Activated naive CD4-positive, alpha-beta T cell treated with anti-CD3 and anti-CD28 coated beads, Interleukin-2, amount 50 U/mL, for 24 hours (primary cell): ENCODE measurements at regions not wholly inside any gene's neighbourhood (a gene's known extent, or its start where the extent isn't known, plus 50 kb on each side); places are given as distances from the start of the nearest gene placed in this dataset.

Source experiments
- H3K27ac Mint-ChIP-seq: one replicate; pipeline ENCODE4 v1.8.0; 2021; ENCODE audit warnings: mild to moderate bottlenecking, mixed read lengths
- H3K27me3 Mint-ChIP-seq: one replicate; pipeline ENCODE4 v1.8.0; 2021; ENCODE audit warnings: mixed read lengths
- H3K36me3 Mint-ChIP-seq: one replicate; pipeline ENCODE4 v1.8.0; 2021; ENCODE audit warnings: mixed read lengths
- H3K4me1 Mint-ChIP-seq: one replicate; pipeline ENCODE4 v1.8.0; 2021; ENCODE audit warnings: mixed read lengths
- H3K4me3 Mint-ChIP-seq: one replicate; pipeline ENCODE4 v1.8.0; 2021; ENCODE audit warnings: mild to moderate bottlenecking, mixed read lengths
- H3K9me3 Mint-ChIP-seq: one replicate; pipeline ENCODE4 v1.8.0; 2021; ENCODE audit warnings: mixed read lengths

DNA sequence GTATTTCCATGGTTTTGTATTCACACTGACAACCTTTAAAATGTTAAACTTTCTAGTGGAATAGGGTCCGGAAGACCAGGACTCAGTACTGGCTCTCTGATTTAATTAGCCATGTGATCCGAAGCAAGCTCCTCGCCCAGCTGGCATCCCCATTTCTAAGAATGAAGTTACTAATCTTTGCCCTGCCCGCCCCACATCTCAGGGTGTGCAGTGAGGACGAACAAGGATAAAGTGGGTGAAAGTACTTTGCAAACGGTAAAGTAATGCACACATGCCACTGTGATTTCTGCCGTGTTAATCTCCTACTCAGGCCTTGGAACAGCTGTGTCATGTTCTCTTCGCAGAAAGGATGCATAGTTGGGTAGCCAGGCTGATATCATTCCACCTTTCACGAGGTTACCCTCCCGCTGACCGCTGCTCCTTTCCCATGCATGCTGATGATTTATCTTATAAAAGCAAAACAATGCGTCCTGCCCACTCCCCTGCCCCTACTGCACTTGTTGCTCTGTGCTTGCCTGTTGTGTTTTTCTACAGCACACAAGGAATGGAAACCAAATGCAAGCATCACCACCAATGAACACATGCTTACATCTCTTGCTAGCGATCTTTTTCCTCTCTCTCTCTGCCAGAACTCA, 539.0 kb downstream of the EFNB2 start:
- no peaks in the 10 kb centered on the region for H3K36me3 Mint-ChIP-seq
- no peaks in the 10 kb centered on the region for H3K9me3 Mint-ChIP-seq
- H3K27ac Mint-ChIP-seq: no peak overlapping the region
- no peak overlapping the region for H3K4me3 Mint-ChIP-seq
- no peaks in the 10 kb centered on the region for H3K4me1 Mint-ChIP-seq
- no peaks in the 10 kb centered on the region for H3K27me3 Mint-ChIP-seq

DNA sequence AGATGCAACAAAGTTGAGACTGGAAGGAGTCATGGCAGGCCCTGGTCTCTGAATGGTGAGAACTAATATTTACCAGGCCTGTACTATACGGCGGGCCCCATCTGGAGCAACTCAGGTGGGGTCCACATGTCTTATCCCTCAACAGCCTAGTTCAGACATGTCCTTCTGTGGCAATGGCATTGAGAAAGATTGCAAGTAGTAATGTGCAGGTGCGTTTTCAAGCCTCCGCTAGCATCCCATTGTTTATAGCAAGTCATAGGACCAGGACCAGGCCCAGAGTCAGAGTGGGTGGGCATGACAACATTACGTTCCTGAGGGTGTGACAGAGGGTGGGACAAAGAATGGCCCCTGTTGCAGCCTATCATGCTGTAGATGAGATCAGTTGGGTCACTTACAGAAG, 541.1 kb downstream of the EFNB2 start:
- no peaks in the 10 kb centered on the region for H3K9me3 Mint-ChIP-seq
- H3K27ac Mint-ChIP-seq: no peak overlapping the region
- H3K4me1 Mint-ChIP-seq: no peaks in the 10 kb centered on the region
- no peak overlapping the region for H3K4me3 Mint-ChIP-seq
- H3K27me3 Mint-ChIP-seq: no peaks in the 10 kb centered on the region
- no peaks in the 10 kb centered on the region for H3K36me3 Mint-ChIP-seq

DNA sequence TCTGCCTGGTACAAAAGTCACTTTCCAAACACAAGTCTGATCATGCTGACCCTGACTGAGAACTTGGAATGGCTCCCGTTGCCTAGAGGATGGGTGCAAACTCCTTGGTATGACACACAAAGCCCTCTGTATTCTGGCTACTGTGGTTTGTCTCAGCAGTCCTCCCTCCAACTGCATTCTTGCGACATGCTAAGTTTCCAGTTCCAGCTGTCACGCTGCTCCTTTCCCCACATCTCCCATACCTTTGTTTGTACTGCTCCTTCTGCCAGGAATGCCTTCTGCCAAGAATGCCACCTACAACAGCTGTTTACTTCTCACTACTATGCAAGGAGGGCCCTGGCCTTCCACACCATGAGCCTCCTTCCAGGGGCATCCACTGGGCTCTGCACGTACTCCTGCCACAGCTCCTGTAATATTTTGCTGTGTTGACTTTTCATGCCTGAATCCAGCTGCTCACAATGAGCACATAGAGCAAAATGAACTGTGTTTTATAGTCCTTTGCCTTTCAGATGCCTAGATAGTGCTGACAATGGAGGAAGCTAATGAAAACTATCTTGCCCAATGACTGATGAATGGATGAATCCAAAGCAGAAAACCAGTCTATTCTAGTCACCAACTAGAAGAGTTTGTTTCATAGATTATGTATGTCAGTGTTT, 543.7 kb downstream of the EFNB2 start:
- Mint-ChIP-seq H3K27me3 (no peaks in the 10 kb centered on the region), H3K9me3 (peaks cover 7% of the 10 kb centered on the region), H3K36me3 (no peaks in the 10 kb centered on the region), H3K27ac (no peak overlapping the region), H3K4me3 (no peak overlapping the region), H3K4me1 (no peaks in the 10 kb centered on the region)

DNA sequence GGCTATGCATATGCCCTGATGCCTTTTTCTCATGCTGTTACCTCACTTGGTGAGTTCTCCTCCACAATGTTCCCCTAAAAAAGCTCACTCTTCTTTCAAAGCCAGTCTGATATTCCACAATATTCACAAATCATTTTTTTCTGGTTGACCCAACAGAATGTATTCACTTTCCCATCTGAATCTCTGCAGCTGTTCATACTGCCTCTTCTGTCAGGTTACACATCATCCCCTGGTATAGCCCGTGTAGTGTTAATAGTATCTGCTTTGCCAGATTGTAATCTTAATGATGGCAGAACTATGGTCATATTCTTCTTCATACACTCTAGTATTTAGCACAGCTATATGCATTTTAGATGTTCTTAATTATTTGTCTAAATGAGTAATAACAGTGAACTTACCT, 544.3 kb downstream of the EFNB2 start:
- H3K27me3 Mint-ChIP-seq: no peaks in the 10 kb centered on the region
- H3K36me3 Mint-ChIP-seq: no peaks in the 10 kb centered on the region
- no peaks in the 10 kb centered on the region for H3K4me1 Mint-ChIP-seq
- no peak overlapping the region for H3K4me3 Mint-ChIP-seq
- H3K27ac Mint-ChIP-seq: no peak overlapping the region
- H3K9me3 Mint-ChIP-seq: peaks cover 12% of the 10 kb centered on the region

DNA sequence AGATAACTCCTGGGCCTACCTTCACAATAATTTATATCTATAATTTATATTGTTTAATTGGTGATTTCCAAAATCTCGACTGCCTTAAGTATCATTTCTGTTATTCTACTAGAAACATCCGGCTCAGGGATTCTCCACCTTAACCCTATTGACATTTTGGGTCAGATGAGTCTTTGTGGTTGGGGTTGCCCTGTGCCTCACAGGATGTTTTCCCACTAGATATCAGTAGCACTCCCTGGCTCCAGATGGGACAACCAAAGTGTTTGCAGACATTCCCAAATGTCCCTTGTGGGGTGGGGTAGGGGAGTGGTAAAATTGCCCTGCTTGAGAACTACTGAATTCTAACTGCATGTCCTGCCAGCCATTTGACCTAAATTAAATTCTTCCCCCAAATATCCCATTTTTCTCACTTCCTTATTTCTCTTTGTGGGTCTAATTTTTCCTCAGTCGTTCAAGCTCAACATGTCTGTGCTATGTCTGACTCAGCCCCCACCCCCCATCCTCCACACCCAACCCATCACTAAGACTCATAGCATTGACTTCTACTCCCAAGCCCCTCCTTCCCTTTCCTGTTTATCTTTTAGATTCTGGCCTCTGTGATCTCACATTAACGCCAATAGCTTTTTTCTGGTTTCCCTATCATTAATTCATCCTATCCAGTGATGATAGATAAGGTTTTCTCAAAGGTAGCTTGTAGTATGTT, 545.1 kb downstream of the EFNB2 start:
- Mint-ChIP-seq H3K4me3 (no peak overlapping the region), H3K27ac (no peak overlapping the region), H3K36me3 (no peaks in the 10 kb centered on the region)

DNA sequence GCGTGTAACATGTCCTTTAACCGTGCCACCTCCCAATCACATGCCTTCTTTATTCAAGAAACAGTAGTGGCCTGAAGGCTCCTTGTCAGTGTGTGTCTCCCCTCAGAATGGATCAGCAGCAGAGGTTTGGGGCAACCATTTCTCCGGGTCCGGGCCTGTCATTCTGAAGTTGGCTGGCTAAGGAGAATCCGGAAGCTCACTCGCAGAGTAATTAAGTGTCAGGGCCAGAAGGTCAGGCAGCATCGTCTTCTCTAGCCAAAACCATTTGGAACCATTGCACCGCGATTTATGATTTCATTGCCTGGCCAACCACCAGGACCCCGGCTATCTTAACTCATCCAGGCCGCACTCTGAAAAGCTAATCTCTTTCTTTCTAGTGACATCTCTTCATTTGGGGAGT, 550.8 kb downstream of the EFNB2 start:
- no peak overlapping the region for H3K27ac Mint-ChIP-seq
- peaks cover 13% of the 10 kb centered on the region for H3K9me3 Mint-ChIP-seq
- no peaks in the 10 kb centered on the region for H3K36me3 Mint-ChIP-seq
- no peaks in the 10 kb centered on the region for H3K27me3 Mint-ChIP-seq
- H3K4me3 Mint-ChIP-seq: no peak overlapping the region
- no peaks in the 10 kb centered on the region for H3K4me1 Mint-ChIP-seq

More for the DNA sequence above, 545.1 kb downstream of the EFNB2 start:
- H3K4me1 Mint-ChIP-seq: no peaks in the 10 kb centered on the region
- no peaks in the 10 kb centered on the region for H3K27me3 Mint-ChIP-seq
- peaks cover 13% of the 10 kb centered on the region for H3K9me3 Mint-ChIP-seq

DNA sequence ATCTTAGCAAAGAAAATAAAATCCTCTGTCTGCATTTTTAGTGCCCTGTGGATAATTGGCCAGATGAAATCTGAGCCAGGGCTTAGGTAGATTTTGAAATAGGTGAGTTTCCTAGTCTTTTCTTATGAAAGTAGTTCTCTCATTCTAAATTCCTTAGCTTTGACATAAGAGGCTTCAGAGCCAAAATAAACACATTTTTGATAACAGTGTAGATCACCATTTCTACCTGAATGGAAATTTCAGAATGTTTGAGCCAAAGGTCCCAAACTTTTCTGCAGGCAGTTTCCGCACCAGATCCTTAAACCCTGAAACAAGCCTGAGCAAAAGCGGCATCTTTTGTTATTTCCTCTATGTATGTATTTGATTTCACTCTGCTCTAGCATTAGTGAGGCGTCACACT, 551.2 kb downstream of the EFNB2 start:
- no peak overlapping the region for H3K4me3 Mint-ChIP-seq
- H3K27ac Mint-ChIP-seq: no peak overlapping the region
- no peaks in the 10 kb centered on the region for H3K36me3 Mint-ChIP-seq
- H3K9me3 Mint-ChIP-seq: peaks cover 13% of the 10 kb centered on the region
- H3K27me3 Mint-ChIP-seq: no peaks in the 10 kb centered on the region
- H3K4me1 Mint-ChIP-seq: no peaks in the 10 kb centered on the region

DNA sequence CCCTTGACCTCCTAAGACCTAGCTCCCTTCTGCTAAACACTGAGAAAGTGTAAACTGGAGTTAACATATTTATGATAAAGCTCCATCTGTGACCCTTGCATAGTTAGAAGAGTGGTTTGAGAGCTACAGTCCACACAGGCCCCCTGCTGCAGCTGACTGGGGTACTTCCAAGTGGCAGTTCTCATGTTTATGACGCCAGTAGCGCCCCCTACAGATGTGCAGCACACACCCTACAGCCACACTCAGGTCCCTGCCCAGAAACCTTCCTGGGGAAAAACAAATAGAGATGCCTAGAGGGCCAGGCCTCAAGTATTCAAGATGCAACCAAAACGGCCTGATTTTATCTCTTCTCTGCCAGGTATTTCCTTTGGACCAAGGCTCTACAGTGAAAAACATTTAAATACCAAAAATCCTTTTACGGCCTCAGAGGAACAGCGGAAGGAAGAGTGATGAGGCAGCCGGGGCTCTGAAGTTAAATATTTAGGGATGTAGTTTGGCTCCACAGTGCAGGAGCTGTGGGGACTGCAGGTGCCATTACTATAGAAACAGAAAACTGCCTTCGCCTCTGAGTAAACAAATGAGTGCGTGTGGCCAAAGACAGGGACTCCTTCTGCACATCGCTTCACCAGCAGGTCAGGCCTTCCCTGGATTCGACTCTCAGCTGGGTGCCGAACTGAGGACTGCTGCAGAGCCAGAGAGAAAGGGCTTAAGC, 553.1 kb downstream of the EFNB2 start:
- H3K4me3 Mint-ChIP-seq: no peak overlapping the region
- H3K9me3 Mint-ChIP-seq: peaks cover 6% of the 10 kb centered on the region
- H3K36me3 Mint-ChIP-seq: no peaks in the 10 kb centered on the region
- no peak overlapping the region for H3K27ac Mint-ChIP-seq
- H3K4me1 Mint-ChIP-seq: no peaks in the 10 kb centered on the region
- H3K27me3 Mint-ChIP-seq: no peaks in the 10 kb centered on the region

DNA sequence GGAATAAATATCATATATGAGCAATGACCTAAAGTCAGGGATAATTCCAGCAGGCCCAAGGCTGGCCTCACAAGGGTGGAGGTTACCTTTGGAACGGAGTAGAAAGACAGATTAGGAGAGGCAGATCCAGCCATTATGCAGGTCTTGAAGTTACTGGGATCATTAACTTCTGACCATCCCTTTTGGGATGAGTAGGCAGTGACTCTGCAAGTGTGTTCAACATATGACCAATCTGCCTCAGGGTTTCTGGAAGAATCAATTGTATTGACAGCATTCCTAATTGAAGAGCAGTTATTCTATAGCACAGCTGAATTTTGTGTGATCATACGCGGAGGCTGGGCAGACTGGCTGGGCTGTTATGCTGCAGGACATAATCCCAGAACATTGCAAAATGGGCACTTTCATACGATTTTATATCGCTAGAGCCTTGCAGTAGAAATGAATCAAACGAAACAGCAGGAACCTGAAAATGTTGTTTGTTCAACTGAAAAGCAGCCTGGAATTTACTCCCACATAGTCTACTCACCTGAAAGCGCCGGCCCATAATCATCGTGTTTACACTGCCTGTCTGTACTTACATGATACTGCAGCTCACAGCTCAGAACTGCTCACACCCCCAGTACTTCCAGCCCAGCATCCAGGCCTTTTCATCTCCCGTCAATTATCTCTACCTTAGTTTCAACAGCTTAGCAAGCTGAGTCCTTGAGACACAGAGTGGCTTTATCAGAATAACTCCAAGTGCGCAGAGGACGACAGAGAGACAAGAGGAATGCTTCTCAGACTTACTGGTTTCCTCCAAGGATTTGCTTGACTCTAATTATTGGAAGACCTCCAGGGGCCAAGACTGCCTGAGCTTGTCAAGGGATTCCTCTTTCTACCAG, 556.1 kb downstream of the EFNB2 start:
- H3K27me3 Mint-ChIP-seq: no peaks in the 10 kb centered on the region
- no peak overlapping the region for H3K27ac Mint-ChIP-seq
- H3K4me1 Mint-ChIP-seq: no peaks in the 10 kb centered on the region
- H3K9me3 Mint-ChIP-seq: no peaks in the 10 kb centered on the region
- H3K4me3 Mint-ChIP-seq: no peak overlapping the region
- no peaks in the 10 kb centered on the region for H3K36me3 Mint-ChIP-seq

DNA sequence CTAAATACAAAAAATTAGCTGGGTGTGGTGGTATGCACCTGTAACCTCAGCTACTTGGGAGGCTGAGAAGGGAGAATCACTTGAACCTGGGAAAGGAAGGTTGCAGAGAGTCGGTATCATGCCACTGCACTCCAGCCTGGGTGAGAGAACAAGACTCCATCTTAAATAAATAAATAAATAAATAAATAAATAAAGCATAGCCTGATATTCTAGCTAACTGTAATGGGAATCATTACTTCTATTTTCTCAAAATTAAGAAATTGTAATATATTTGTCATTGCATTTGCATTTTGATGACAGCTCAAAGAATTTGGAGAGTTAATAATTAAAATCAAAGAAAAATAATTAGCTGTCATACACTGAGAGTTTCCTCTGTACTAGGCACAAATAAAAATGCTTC, 561.1 kb downstream of the EFNB2 start:
- Mint-ChIP-seq H3K36me3 (no peaks in the 10 kb centered on the region), H3K9me3 (no peaks in the 10 kb centered on the region), H3K27ac (no peak overlapping the region), H3K4me1 (no peaks in the 10 kb centered on the region), H3K4me3 (no peak overlapping the region), H3K27me3 (no peaks in the 10 kb centered on the region)

DNA sequence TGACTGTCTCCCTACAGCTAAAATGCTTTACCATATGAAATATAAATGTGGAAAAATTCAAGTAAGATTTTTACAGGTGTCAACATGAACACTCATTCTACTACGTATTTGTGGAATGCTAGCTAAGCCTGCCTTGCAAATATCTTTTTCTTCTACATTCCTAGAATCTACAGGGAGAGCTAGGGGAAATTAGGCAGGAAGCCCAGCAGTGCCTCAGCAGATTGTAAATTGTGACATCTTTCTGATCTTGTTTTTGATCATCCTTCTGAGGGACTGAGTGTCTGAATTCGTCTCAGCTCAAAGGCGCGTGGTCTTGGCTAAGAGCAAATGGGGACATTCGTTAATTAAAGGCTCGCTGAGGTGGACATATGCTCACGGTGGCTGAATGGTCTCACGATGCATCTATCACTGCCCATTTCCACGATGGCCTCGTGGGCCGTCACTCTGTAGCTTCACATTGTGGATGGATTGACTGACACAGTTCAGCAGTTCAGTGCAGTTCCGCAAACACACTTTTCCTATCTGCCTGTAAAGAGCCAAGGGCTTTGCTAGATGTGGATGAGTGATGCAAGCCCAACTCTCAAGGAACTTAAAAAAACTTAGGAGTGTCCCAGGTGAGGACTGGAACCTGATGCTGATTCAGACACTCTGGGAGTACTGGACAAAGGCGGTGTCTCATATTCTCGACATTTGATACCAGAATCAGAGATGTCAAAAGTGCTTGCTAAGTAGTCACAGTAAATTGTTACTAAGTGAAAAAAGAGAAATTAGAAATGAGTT, 562.5 kb downstream of the EFNB2 start:
- Mint-ChIP-seq H3K27me3 (no peaks in the 10 kb centered on the region), H3K4me3 (no peak overlapping the region), H3K4me1 (no peaks in the 10 kb centered on the region), H3K9me3 (no peaks in the 10 kb centered on the region), H3K27ac (no peak overlapping the region), H3K36me3 (no peaks in the 10 kb centered on the region)

DNA sequence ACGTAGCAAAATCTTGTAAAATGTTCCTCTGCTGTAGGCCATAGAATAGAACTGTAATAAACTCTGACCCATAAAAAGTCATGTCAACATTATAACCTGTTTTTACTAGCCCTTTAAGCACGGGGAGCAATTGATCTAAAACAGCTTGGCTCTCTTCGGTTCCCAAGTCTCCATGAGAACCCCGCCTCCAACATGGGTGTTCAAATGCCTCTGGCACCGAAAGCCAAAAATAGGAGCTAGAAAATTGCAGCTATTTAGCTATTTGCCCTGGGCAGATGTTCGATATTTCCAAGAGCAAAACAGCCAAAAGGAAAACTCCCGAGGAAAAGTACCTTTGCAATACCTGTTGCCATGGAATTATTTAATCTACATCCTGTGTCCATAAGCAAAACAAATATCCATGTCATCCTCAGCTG, 563.1 kb downstream of the EFNB2 start:
- Mint-ChIP-seq H3K4me3 (no peak overlapping the region), H3K9me3 (no peaks in the 10 kb centered on the region), H3K4me1 (no peaks in the 10 kb centered on the region), H3K36me3 (no peaks in the 10 kb centered on the region), H3K27ac (no peak overlapping the region), H3K27me3 (no peaks in the 10 kb centered on the region)

DNA sequence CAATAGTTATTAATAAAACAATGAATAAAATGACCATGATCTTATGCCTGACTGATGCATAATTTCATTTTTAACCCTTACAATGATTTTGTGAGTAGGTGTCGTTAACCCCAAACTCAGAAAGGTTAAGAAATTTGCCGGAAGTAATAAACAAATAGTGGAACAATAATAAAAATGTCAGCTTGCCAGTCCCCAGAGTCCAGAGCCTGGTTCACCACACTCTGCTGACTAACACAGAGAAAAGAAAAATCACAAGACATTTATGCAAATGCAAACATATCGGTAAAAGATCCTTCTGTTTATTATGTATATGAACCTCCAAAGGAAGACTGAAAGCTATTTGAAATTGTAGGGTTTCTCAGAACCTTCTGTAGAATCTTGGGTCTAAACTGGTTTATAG, 563.7 kb downstream of the EFNB2 start:
- H3K27me3 Mint-ChIP-seq: no peaks in the 10 kb centered on the region
- no peaks in the 10 kb centered on the region for H3K36me3 Mint-ChIP-seq
- H3K4me1 Mint-ChIP-seq: no peaks in the 10 kb centered on the region
- no peak overlapping the region for H3K4me3 Mint-ChIP-seq
- no peaks in the 10 kb centered on the region for H3K9me3 Mint-ChIP-seq
- no peak overlapping the region for H3K27ac Mint-ChIP-seq

DNA sequence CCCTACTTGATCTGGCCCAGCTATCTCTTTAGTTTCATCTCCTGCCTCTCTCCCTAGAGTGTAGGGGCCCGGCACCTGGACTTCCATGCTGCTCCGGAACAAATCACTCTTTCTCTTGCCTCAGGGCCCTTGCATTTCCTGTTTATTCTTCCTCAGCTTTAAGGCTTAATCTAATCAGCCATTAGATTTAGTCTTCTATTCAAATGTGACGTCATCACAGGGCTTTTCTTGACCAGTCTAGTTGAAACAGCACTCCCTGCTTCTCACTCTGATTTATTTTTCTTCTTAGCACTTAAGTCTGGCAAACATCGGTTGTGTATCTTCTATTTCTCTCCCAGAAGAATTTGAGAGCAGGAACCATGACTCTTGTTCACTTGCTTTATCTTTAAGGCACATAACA, 564.1 kb downstream of the EFNB2 start:
- Mint-ChIP-seq H3K36me3 (no peaks in the 10 kb centered on the region), H3K27ac (no peak overlapping the region), H3K27me3 (no peaks in the 10 kb centered on the region), H3K4me3 (no peak overlapping the region), H3K9me3 (no peaks in the 10 kb centered on the region), H3K4me1 (no peaks in the 10 kb centered on the region)

DNA sequence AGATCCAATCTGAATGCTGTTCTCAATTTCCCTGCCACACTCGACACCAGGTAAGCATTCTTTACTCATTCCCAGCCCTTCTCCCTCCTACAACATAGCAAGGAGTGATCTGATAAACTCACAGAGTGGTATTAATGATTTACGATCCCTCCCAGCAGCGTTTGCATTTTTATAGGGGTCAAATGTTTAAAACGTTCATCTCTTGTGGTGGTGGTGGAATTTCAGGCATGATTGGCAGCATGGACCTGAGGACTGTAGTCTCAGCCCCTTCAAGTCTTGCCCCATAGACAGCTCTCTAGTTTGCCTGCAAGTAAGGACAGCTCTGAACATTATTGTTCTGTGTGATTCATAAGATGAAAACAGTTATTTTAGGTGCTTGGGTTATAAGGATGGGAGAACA, 565.7 kb downstream of the EFNB2 start:
- no peaks in the 10 kb centered on the region for H3K4me1 Mint-ChIP-seq
- H3K27ac Mint-ChIP-seq: no peak overlapping the region
- H3K4me3 Mint-ChIP-seq: no peak overlapping the region
- H3K36me3 Mint-ChIP-seq: no peaks in the 10 kb centered on the region
- no peaks in the 10 kb centered on the region for H3K27me3 Mint-ChIP-seq
- no peaks in the 10 kb centered on the region for H3K9me3 Mint-ChIP-seq
